Osteoblast (primary cell): ENCODE measurements at regions not wholly inside any gene's neighbourhood (a gene's known extent, or its start where the extent isn't known, plus 50 kb on each side); places are given as distances from the start of the nearest gene placed in this dataset.

Experiments
- DNase-seq: peaks from one replicate; pipeline ENCODE4 v3.0.0; 2011; ENCODE audit warnings: low spot score, mixed read lengths; ENCODE audit not compliant: insufficient read length; ENCODE audit errors: missing footprints
- H2AFZ ChIP-seq: 2 replicates; pipeline ENCODE4 v1.6.0; 2011; ENCODE audit warnings: mild to moderate bottlenecking, low read length
- H3K27ac ChIP-seq: 2 replicates; pipeline ENCODE4 v1.5.1; 2011; ENCODE audit warnings: mild to moderate bottlenecking, low read depth, low read length, moderate library complexity
- H3K27me3 ChIP-seq: 2 replicates; pipeline ENCODE4 v1.6.0; 2012; ENCODE audit warnings: mild to moderate bottlenecking, control low read depth, inconsistent platforms, low read length, moderate library complexity; ENCODE audit not compliant: insufficient read depth
- H3K36me3 ChIP-seq: 2 replicates; pipeline ENCODE4 v1.5.1; 2011; ENCODE audit warnings: mild to moderate bottlenecking, low read length, control low read depth, moderate library complexity; ENCODE audit not compliant: insufficient read depth
- H3K4me1 ChIP-seq: 2 replicates; pipeline ENCODE4 v1.5.1; 2011; ENCODE audit warnings: mild to moderate bottlenecking, low read length, control low read depth, moderate library complexity; ENCODE audit not compliant: insufficient read depth
- H3K4me2 ChIP-seq: 2 replicates; pipeline ENCODE4 v1.6.0; 2011; ENCODE audit warnings: mild to moderate bottlenecking, low read length; ENCODE audit not compliant: insufficient read depth
- H3K4me3 ChIP-seq: fragments of 200-600 bp; sonication (generic); 3 replicates; pipeline ENCODE4 v1.5.1; 2012; ENCODE audit warnings: mild to moderate bottlenecking, low read length, inconsistent platforms; ENCODE audit not compliant: insufficient read depth
- H3K79me2 ChIP-seq: 2 replicates; pipeline ENCODE4 v1.6.0; 2012; ENCODE audit warnings: mild to moderate bottlenecking, low read length, control low read depth, inconsistent platforms; ENCODE audit not compliant: insufficient read depth
- H3K9me3 ChIP-seq: 2 replicates; pipeline ENCODE4 v1.5.1; 2011; ENCODE audit warnings: low read depth, low read length, control low read depth
- H4K20me1 ChIP-seq: 2 replicates; pipeline ENCODE4 v1.6.0; 2012; ENCODE audit warnings: mild to moderate bottlenecking, low read length, control low read depth; ENCODE audit not compliant: insufficient read depth
- TF ChIP-seq, protein P1 (sequence below): IDR thresholded peaks from 2 replicates; pipeline ENCODE4 v1.5.1; 2011; ENCODE audit warnings: mild to moderate bottlenecking, low read depth, low read length, moderate library complexity; ENCODE audit errors: extremely low read depth

DNA sequence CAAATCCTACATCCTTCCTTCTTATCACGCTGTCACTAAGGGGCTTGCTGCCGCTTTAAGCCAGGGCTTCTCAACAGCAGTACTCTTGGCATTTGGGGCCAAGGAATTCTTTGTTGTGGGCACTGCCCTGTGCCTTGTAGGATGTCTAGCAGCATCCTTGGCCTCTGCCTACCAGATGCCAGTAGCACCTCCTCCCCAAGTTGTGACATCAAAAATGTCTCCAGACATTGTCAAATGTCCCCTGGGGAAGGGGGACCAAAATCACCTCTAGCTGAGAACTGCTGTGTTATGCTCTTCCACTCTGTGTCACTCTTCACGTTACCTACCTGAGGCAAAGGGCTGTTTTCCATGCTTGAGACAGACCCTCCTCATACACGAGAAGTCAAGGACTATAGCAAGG lies 400.3 kb upstream of the POU3F1 start:
- TF ChIP-seq, protein P1, sequence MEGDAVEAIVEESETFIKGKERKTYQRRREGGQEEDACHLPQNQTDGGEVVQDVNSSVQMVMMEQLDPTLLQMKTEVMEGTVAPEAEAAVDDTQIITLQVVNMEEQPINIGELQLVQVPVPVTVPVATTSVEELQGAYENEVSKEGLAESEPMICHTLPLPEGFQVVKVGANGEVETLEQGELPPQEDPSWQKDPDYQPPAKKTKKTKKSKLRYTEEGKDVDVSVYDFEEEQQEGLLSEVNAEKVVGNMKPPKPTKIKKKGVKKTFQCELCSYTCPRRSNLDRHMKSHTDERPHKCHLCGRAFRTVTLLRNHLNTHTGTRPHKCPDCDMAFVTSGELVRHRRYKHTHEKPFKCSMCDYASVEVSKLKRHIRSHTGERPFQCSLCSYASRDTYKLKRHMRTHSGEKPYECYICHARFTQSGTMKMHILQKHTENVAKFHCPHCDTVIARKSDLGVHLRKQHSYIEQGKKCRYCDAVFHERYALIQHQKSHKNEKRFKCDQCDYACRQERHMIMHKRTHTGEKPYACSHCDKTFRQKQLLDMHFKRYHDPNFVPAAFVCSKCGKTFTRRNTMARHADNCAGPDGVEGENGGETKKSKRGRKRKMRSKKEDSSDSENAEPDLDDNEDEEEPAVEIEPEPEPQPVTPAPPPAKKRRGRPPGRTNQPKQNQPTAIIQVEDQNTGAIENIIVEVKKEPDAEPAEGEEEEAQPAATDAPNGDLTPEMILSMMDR = no peak
- no peak for DNase-seq
- H4K20me1 ChIP-seq = no peaks in the 10 kb centered on the region

DNA sequence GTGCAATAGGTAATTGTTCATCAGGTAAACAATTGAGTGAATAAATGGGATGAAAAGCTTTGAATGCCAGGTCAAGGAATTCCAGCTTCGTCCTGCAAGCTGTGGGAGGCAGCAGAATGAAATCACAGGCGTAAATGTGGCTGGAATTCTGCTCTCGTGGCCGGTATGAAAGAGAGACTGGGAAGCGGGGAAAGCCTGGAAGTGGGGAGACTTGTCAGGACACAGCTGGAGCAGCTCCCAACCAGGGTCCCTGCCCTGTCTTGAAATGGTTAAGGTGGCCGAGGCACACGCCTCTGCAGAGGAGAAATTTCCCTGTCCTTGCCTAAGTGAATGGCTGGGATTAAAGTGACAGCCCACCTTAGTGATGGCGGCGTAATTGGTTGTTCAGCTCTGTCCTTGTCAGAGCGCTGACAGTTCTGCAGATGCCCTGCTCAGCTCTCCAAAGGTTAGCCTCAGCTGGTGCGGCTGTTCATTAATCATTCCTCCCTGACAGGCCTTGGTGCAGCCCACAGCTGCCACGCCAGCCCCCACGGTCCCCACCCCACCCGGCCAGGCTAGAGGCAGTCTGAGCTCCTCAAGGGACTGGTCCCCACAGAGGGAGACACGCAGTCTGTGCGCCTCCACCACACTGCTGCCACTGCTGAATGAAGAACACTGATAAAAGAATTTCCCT lies 398.3 kb upstream of the POU3F1 start:
- no peaks in the 10 kb centered on the region for H4K20me1 ChIP-seq
- no peaks in the 10 kb centered on the region for H3K79me2 ChIP-seq
- H3K4me3 ChIP-seq = no peak overlapping the region
- H3K9me3 ChIP-seq = no peaks in the 10 kb centered on the region
- H3K4me1 ChIP-seq = peaks cover 5% of the 10 kb centered on the region
- no peak for DNase-seq
- H2AFZ ChIP-seq = no peak overlapping the region
- no peaks in the 10 kb centered on the region for H3K36me3 ChIP-seq
- no peaks in the 10 kb centered on the region for H3K27me3 ChIP-seq
- H3K4me2 ChIP-seq = no peak overlapping the region
- TF ChIP-seq, protein P1 = no peak
- H3K27ac ChIP-seq = no peak overlapping the region

More for the DNA sequence above, 400.3 kb upstream of the POU3F1 start:
- Histone ChIP-seq H3K4me2 (no peak overlapping the region), H2AFZ (no peak overlapping the region), H3K4me3 (no peak overlapping the region), H3K79me2 (no peaks in the 10 kb centered on the region), H3K27me3 (no peaks in the 10 kb centered on the region), H3K36me3 (no peaks in the 10 kb centered on the region), H3K9me3 (no peaks in the 10 kb centered on the region), H3K27ac (no peak overlapping the region), H3K4me1 (peaks cover 18% of the 10 kb centered on the region)

- TF ChIP-seq, protein P1 = no peak
- H3K4me2 ChIP-seq = no peak overlapping the region
- no peaks in the 10 kb centered on the region for H3K9me3 ChIP-seq
- H3K27me3 ChIP-seq = no peaks in the 10 kb centered on the region
- H3K27ac ChIP-seq = no peak overlapping the region
- H3K79me2 ChIP-seq = no peaks in the 10 kb centered on the region
- H3K4me1 ChIP-seq = peaks cover 5% of the 10 kb centered on the region
- DNase-seq = peak; percentile 86
- no peak overlapping the region for H2AFZ ChIP-seq
- H4K20me1 ChIP-seq = no peaks in the 10 kb centered on the region
- H3K4me3 ChIP-seq = no peak overlapping the region
- no peaks in the 10 kb centered on the region for H3K36me3 ChIP-seq
Measured at GRCh38 chr1:38444311-38444710, 397.7 kb upstream of the POU3F1 start.

DNA sequence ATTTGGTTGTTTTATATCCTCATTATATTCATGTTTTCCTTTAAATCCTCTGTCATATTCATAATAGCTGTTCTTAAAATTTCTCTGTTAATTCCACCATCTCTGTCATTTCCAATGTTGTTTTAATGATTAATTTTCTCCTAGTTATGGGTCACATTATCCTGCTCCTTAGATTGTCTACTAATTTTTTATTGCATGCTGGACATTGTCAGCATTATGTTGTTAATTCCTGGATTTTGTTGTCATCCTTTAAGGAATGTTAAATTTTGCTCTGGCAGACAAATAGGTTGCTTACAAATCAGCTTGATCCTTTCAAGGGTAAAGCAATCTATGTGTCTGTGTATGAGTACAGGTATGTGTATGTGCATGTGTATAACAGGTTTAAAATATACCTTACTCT lies 393.8 kb upstream of the POU3F1 start:
- H3K4me2 ChIP-seq = no peak overlapping the region
- H2AFZ ChIP-seq = no peak overlapping the region
- H3K36me3 ChIP-seq = no peaks in the 10 kb centered on the region
- H3K79me2 ChIP-seq = no peaks in the 10 kb centered on the region
- no peaks in the 10 kb centered on the region for H3K27me3 ChIP-seq
- TF ChIP-seq, protein P1 = no peak
- H4K20me1 ChIP-seq = no peaks in the 10 kb centered on the region
- H3K9me3 ChIP-seq = no peaks in the 10 kb centered on the region
- no peak for DNase-seq
- no peak overlapping the region for H3K4me3 ChIP-seq
- H3K27ac ChIP-seq = no peak overlapping the region
- H3K4me1 ChIP-seq = peaks cover 5% of the 10 kb centered on the region
